GM23248 (cell line): ENCODE measurements at regions not wholly inside any gene's neighbourhood (a gene's known extent, or its start where the extent isn't known, plus 50 kb on each side); places are given as distances from the start of the nearest gene placed in this dataset.

Experiments
- EZH2 ChIP-seq: fragments of 200-600 bp; sonication (generic); IDR thresholded peaks from 2 replicates; pipeline ENCODE4 v1.6.1; 2018; ENCODE audit warnings: antibody characterized with exemption, mild to moderate bottlenecking; ENCODE audit not compliant: insufficient read depth, poor library complexity, severe bottlenecking
- EZH2phosphoT487 ChIP-seq: fragments of 200-600 bp; sonication (generic); IDR thresholded peaks from 2 replicates; pipeline ENCODE4 v1.6.1; 2018; ENCODE audit warnings: antibody characterized with exemption, moderate library complexity, mild to moderate bottlenecking, low read depth; ENCODE audit not compliant: insufficient read depth

DNA sequence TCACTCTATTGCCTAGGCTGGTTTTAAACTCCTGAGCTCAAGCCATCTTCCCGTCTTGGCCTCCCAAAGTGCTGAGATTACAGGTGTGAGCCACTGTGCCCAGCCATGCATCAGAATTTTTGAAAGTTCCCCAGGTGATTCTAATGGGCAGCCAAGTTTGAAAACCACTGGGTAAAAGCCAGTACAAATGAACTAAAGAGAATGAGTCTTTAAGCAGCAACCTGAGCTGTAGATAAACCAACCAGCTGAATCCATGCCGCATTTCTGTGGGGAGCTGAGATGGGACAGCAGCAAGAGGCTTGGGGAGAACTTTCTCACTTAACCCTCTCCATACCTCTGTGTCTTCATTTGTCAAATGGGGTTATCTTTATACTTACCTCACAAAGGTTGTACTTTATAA is 67.5 kb downstream of the VEGFA start:
- TF ChIP-seq EZH2, result no peak
- no peak for TF ChIP-seq EZH2phosphoT487
